Mesothelial cell of epicardium (in vitro differentiated cells): ENCODE measurements at regions not wholly inside any gene's neighbourhood (a gene's known extent, or its start where the extent isn't known, plus 50 kb on each side); places are given as distances from the start of the nearest gene placed in this dataset.

Experiments used
- DNase-seq, 2 experiments: peaks; one replicate each; pipeline ENCODE4 v3.0.0; 2021; ENCODE audit warnings: low spot score in 2 of 2; ENCODE audit not compliant: unreplicated experiment in 2 of 2
- H3K27ac Mint-ChIP-seq: 2 replicates; pipeline ENCODE4 v1.8.0; 2021; ENCODE audit warnings: mixed read lengths
- H3K27me3 Mint-ChIP-seq: 2 replicates; pipeline ENCODE4 v1.8.0; 2021; ENCODE audit warnings: low read depth, mixed read lengths
- H3K36me3 Mint-ChIP-seq: 2 replicates; pipeline ENCODE4 v1.8.0; 2021; ENCODE audit warnings: mixed read lengths
- H3K4me1 Mint-ChIP-seq: 2 replicates; pipeline ENCODE4 v1.8.0; 2021; ENCODE audit warnings: mixed read lengths
- H3K4me3 Mint-ChIP-seq: 2 replicates; pipeline ENCODE4 v1.8.0; 2021; ENCODE audit warnings: mild to moderate bottlenecking, moderate library complexity, mixed read lengths
- H3K9me3 Mint-ChIP-seq: 2 replicates; pipeline ENCODE4 v1.8.0; 2021; ENCODE audit warnings: mixed read lengths
- TF ChIP-seq, protein P1 (sequence below): fragments of 200-600 bp; sonication (generic); IDR thresholded peaks from one replicate; pipeline ENCODE4 v1.5.0; 2021; ENCODE audit warnings: antibody characterized with exemption; ENCODE audit not compliant: unreplicated experiment

DNA sequence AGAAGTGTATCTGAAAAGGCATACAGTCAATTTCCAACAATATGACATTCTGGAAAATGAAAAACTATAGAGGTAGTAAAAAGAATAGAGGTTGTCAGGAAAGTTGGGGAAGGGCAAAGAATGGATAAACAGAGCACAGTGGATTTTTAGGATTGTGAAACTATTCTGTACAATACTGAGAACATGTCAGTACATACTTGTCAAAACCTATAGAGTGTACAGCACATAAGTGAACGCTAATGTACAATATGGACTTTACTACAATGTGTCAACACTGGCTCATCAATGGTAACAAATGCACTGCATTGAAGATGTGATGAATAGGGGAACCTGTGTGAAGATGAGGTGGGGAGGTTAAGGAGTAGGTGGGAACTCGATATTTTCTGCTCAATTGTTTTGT lies 483.0 kb upstream of the PFKP start:
- DNase-seq, result no peak
- Mint-ChIP-seq H3K36me3 (no peaks in the 10 kb centered on the region), H3K9me3 (peaks cover 4% of the 10 kb centered on the region), H3K27me3 (peaks cover 13% of the 10 kb centered on the region), H3K4me3 (no peak overlapping the region), H3K27ac (no peak overlapping the region), H3K4me1 (no peaks in the 10 kb centered on the region)
- TF ChIP-seq, protein P1, sequence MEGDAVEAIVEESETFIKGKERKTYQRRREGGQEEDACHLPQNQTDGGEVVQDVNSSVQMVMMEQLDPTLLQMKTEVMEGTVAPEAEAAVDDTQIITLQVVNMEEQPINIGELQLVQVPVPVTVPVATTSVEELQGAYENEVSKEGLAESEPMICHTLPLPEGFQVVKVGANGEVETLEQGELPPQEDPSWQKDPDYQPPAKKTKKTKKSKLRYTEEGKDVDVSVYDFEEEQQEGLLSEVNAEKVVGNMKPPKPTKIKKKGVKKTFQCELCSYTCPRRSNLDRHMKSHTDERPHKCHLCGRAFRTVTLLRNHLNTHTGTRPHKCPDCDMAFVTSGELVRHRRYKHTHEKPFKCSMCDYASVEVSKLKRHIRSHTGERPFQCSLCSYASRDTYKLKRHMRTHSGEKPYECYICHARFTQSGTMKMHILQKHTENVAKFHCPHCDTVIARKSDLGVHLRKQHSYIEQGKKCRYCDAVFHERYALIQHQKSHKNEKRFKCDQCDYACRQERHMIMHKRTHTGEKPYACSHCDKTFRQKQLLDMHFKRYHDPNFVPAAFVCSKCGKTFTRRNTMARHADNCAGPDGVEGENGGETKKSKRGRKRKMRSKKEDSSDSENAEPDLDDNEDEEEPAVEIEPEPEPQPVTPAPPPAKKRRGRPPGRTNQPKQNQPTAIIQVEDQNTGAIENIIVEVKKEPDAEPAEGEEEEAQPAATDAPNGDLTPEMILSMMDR, result no peak

DNA sequence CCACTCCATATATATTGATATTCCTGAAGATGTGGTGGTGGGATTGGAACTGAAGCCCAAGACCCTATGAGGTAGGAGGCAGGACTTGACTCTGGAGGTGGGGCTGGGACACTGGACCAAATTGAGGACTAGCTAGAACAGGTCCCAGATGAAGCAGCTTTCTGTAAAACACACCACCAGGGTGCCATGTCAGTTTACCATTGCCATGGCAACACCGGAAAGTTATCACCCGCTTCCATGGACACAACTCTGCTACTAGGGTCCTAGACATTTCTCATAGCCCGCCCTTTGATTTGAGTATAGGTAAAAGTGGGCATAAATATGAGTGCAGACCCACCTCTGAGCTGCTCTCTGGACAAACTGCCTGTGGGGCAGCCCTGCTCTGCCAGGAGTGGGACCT lies 490.5 kb upstream of the PFKP start:
- peaks cover 28% of the 10 kb centered on the region for H3K27me3 Mint-ChIP-seq
- no peaks in the 10 kb centered on the region for H3K4me1 Mint-ChIP-seq
- no peaks in the 10 kb centered on the region for H3K9me3 Mint-ChIP-seq
- no peak for DNase-seq
- no peak overlapping the region for H3K4me3 Mint-ChIP-seq
- H3K27ac Mint-ChIP-seq, result no peak overlapping the region
- no peaks in the 10 kb centered on the region for H3K36me3 Mint-ChIP-seq
- TF ChIP-seq, protein P1, result no peak

DNA sequence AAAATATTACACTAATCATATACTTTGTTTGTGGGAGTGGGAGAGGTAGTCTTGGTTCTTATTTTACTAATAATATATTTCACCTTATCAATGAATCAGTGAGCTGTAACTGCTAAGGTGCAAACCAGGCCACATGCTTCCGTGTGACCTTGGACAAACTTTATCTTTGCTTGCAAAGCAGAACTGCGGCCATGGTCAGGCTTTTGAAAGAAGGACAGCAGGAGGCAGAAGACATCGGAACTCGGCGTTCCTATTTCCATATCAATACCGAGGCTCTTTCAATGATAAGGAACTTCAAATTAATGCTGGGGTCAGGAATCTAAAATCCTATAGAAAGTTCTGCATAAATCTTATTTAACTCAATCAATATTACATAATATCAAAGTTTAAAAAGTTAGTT lies 491.9 kb upstream of the PFKP start:
- no peaks in the 10 kb centered on the region for H3K9me3 Mint-ChIP-seq
- H3K36me3 Mint-ChIP-seq, result no peaks in the 10 kb centered on the region
- DNase-seq, result no peak
- H3K4me1 Mint-ChIP-seq, result no peaks in the 10 kb centered on the region
- TF ChIP-seq, protein P1, result no peak
- no peak overlapping the region for H3K27ac Mint-ChIP-seq
- no peak overlapping the region for H3K4me3 Mint-ChIP-seq
- H3K27me3 Mint-ChIP-seq, result peaks cover 28% of the 10 kb centered on the region

DNA sequence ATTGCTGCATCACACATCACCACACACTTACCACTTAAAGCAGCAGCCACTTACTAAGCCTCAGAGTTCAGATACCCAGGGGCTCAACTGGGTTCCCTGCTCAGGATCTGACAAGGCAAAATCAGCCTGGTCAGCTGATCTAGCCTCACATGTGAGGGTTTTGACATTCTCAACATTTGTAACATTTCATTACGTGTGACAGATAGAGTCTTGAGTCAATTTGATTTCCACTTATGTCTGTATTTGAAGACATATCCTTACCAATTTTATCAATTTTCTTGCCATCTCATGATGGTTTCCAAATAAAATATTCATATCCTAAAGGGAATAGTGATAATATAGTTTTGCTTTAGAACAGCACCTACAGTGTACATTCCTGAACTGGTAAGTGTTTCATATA lies 494.7 kb upstream of the PFKP start:
- Mint-ChIP-seq H3K4me1 (no peaks in the 10 kb centered on the region), H3K36me3 (no peaks in the 10 kb centered on the region), H3K9me3 (no peaks in the 10 kb centered on the region), H3K27ac (no peak overlapping the region), H3K4me3 (no peak overlapping the region), H3K27me3 (peaks cover 26% of the 10 kb centered on the region)
- no peak for DNase-seq
- TF ChIP-seq, protein P1, result no peak

DNA sequence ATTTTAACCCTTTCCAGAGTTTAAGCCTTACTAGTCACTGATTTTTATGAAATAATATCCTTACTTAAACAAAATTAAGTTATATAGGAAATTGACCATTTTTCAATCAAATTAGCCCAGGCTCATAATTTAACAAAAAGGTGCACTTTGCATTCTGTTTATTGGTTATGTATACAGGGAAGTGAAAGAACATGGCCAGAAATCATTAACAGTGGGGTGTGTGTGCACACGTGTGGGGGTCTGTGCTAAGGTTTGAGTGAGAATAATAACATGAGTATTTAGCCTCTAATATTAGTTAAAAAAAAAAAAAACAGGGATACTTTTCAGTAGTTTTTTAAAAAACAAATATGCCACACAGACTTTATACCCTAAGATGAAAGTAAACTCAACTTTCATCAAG lies 510.5 kb upstream of the PFKP start:
- Mint-ChIP-seq H3K9me3 (no peaks in the 10 kb centered on the region), H3K4me1 (no peaks in the 10 kb centered on the region), H3K36me3 (no peaks in the 10 kb centered on the region), H3K27me3 (peaks cover 4% of the 10 kb centered on the region), H3K4me3 (no peak overlapping the region), H3K27ac (no peak overlapping the region)
- no peak for DNase-seq
- TF ChIP-seq, protein P1, result no peak

DNA sequence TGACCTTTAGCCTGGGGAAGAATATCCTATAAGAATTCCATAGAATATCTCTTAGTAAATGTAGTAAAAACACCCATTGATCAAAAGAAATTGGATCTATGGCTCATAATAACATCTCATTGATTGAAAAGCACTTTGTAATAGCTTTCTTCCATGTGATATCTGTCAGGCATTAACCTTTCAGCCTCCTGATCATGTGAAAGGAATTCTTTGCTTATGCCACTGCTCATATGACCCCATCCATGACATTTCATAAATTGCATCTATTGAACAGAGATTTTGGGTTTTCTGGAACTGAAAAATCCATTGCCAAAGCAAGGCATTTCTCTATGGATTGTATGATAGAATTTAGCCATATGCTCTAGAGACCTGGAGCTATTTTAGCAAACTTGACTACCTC lies 519.3 kb upstream of the PFKP start:
- Mint-ChIP-seq H3K4me1 (no peaks in the 10 kb centered on the region), H3K36me3 (no peaks in the 10 kb centered on the region), H3K9me3 (no peaks in the 10 kb centered on the region), H3K4me3 (no peak overlapping the region), H3K27me3 (peaks cover 21% of the 10 kb centered on the region), H3K27ac (no peak overlapping the region)
- DNase-seq, result no peak
- TF ChIP-seq, protein P1, result no peak
